DOHH2 (cell line): ENCODE measurements at regions not wholly inside any gene's neighbourhood (a gene's known extent, or its start where the extent isn't known, plus 50 kb on each side); places are given as distances from the start of the nearest gene placed in this dataset.

Experiments used
- EZH2phosphoT487 ChIP-seq: fragments of 200-600 bp; sonication (generic); IDR thresholded peaks from 2 replicates; pipeline ENCODE4 v1.6.1; 2017; ENCODE audit warnings: borderline replicate concordance, mild to moderate bottlenecking, antibody characterized with exemption, low read length, moderate library complexity, mixed read lengths
- TF ChIP-seq, protein P1 (sequence below): fragments of 200-600 bp; sonication (generic); IDR thresholded peaks from one replicate; pipeline ENCODE4 v1.5.1; 2014; ENCODE audit warnings: antibody characterized with exemption, mild to moderate bottlenecking, low read depth, low read length; ENCODE audit not compliant: poor library complexity, severe bottlenecking

- TF ChIP-seq, protein P1, sequence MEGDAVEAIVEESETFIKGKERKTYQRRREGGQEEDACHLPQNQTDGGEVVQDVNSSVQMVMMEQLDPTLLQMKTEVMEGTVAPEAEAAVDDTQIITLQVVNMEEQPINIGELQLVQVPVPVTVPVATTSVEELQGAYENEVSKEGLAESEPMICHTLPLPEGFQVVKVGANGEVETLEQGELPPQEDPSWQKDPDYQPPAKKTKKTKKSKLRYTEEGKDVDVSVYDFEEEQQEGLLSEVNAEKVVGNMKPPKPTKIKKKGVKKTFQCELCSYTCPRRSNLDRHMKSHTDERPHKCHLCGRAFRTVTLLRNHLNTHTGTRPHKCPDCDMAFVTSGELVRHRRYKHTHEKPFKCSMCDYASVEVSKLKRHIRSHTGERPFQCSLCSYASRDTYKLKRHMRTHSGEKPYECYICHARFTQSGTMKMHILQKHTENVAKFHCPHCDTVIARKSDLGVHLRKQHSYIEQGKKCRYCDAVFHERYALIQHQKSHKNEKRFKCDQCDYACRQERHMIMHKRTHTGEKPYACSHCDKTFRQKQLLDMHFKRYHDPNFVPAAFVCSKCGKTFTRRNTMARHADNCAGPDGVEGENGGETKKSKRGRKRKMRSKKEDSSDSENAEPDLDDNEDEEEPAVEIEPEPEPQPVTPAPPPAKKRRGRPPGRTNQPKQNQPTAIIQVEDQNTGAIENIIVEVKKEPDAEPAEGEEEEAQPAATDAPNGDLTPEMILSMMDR: no peak
- no peak for TF ChIP-seq EZH2phosphoT487
Measured at GRCh38 chr18:45222180-45222579, 393.1 kb upstream of the SLC14A2 start.
